Stromal cell of bone marrow (primary cell): ENCODE measurements at regions not wholly inside any gene's neighbourhood (a gene's known extent, or its start where the extent isn't known, plus 50 kb on each side); places are given as distances from the start of the nearest gene placed in this dataset.

Source experiments
- DNase-seq: peaks from one replicate; pipeline ENCODE4 v3.0.0-alpha.2; 2012; ENCODE audit warnings: low read depth

- no peak for DNase-seq
Observed at GRCh38 chr3:65114041-65114440, 426.2 kb upstream of the ADAMTS9 start.

GRCh38 chr3:65112751-65113300 lies 425.0 kb upstream of the ADAMTS9 start:
- no peak for DNase-seq

- DNase-seq: no peak
Observed at GRCh38 chr3:65110661-65111060, 422.9 kb upstream of the ADAMTS9 start.

- DNase-seq: no peak
Observed at GRCh38 chr3:65109966-65110500, 422.2 kb upstream of the ADAMTS9 start.

GRCh38 chr3:65107174-65107573 lies 419.4 kb upstream of the ADAMTS9 start:
- no peak for DNase-seq

GRCh38 chr3:65101450-65101849 lies 413.6 kb upstream of the ADAMTS9 start:
- DNase-seq: no peak

GRCh38 chr3:65098400-65098799 lies 410.6 kb upstream of the ADAMTS9 start:
- DNase-seq: no peak

- no peak for DNase-seq
Observed at GRCh38 chr3:65096110-65096745, 408.4 kb upstream of the ADAMTS9 start.

- no peak for DNase-seq
Observed at GRCh38 chr3:65094723-65095122, 406.9 kb upstream of the ADAMTS9 start.

GRCh38 chr3:65093641-65094040 lies 405.8 kb upstream of the ADAMTS9 start:
- no peak for DNase-seq

- DNase-seq: no peak
Observed at GRCh38 chr3:65091565-65091964, 403.8 kb upstream of the ADAMTS9 start.

- DNase-seq: no peak
Observed at GRCh38 chr3:65083240-65083639, 395.4 kb upstream of the ADAMTS9 start.

GRCh38 chr3:65081536-65081935 lies 393.7 kb upstream of the ADAMTS9 start:
- DNase-seq: no peak

- no peak for DNase-seq
Observed at GRCh38 chr3:65080432-65080831, 392.6 kb upstream of the ADAMTS9 start.

- no peak for DNase-seq
Observed at GRCh38 chr3:65079560-65079959, 391.8 kb upstream of the ADAMTS9 start.

- no peak for DNase-seq
Observed at GRCh38 chr3:65078748-65079147, 390.9 kb upstream of the ADAMTS9 start.

- no peak for DNase-seq
Observed at GRCh38 chr3:65077124-65077523, 389.3 kb upstream of the ADAMTS9 start.

- no peak for DNase-seq
Observed at GRCh38 chr3:65070968-65071367, 383.2 kb upstream of the ADAMTS9 start.

GRCh38 chr3:65060904-65061303 lies 373.1 kb upstream of the ADAMTS9 start:
- DNase-seq: no peak

- no peak for DNase-seq
Observed at GRCh38 chr3:65052101-65052500, 364.3 kb upstream of the ADAMTS9 start.

- DNase-seq: no peak
Observed at GRCh38 chr3:65048151-65048550, 360.4 kb upstream of the ADAMTS9 start.

GRCh38 chr3:65045138-65045537 lies 357.3 kb upstream of the ADAMTS9 start:
- DNase-seq: no peak

GRCh38 chr3:65044401-65044800 lies 356.6 kb upstream of the ADAMTS9 start:
- DNase-seq: no peak

- DNase-seq: no peak
Observed at GRCh38 chr3:65042675-65043074, 354.9 kb upstream of the ADAMTS9 start.
